CD4-positive, alpha-beta T cell (primary cell): ENCODE measurements at regions not wholly inside any gene's neighbourhood (a gene's known extent, or its start where the extent isn't known, plus 50 kb on each side); places are given as distances from the start of the nearest gene placed in this dataset.

Experiments
- ATAC-seq: fragments of 200-7000 bp; cut with Tn5 transposase; one replicate; pipeline ENCODE4 v1.10.0; 2022; ENCODE audit warnings: mild to moderate bottlenecking; ENCODE audit not compliant: poor library complexity
- CTCF ChIA-PET: fragments of 350-600 bp; sonication (Branson Sonifier 250); formaldehyde crosslinking; loops from one replicate; lab custom pipeline; 2021; ENCODE audit warnings: antibody characterized with exemption, inconsistent platforms; lab: Charles Lee
- POLR2A ChIA-PET: fragments of 350-600 bp; sonication (Branson Sonifier 250); formaldehyde crosslinking; loops from one replicate; lab custom pipeline; 2021; ENCODE audit warnings: antibody characterized with exemption, inconsistent platforms; lab: Charles Lee
- DNase-seq, 14 experiments: peaks; one replicate each; pipeline ENCODE4 v3.0.0-alpha.2; 2013 to 2020; ENCODE audit warnings: mixed read lengths in 2 of 14
- H3K27ac ChIP-seq, 2 donors: one replicate each; pipeline versions ENCODE4 v1.5.1 to v1.7.0; 2013; ENCODE audit warnings: low read length in 2 of 2, low read depth in 1 of 2, mild to moderate bottlenecking in 1 of 2
- H3K27me3 ChIP-seq, 2 experiments: 1 replicate in 1 of 2; 2 replicates in 1 of 2; pipeline versions ENCODE4 v1.6.1 to v1.7.0; 2013; ENCODE audit warnings: low read length in 2 of 2, control low read depth in 1 of 2, mild to moderate bottlenecking in 1 of 2, moderate library complexity in 1 of 2; ENCODE audit not compliant: insufficient read depth in 2 of 2, control insufficient read depth in 1 of 2
- H3K36me3 ChIP-seq: one replicate; pipeline ENCODE4 v1.6.1; 2013; ENCODE audit warnings: low read length, control low read depth; ENCODE audit not compliant: insufficient read depth
- H3K4me1 ChIP-seq: one replicate; pipeline ENCODE4 v1.6.1; 2013; ENCODE audit warnings: low read length, control low read depth; ENCODE audit not compliant: insufficient read depth
- H3K4me3 ChIP-seq: one replicate; pipeline ENCODE4 v1.5.1; 2013; ENCODE audit warnings: mild to moderate bottlenecking, low read length, moderate library complexity
- H3K9me3 ChIP-seq, 2 experiments: 1 replicate in 1 of 2; 2 replicates in 1 of 2; pipeline versions ENCODE4 v1.6.1 to v1.7.0; 2013; ENCODE audit warnings: low read length in 2 of 2, mild to moderate bottlenecking in 2 of 2, control low read depth in 1 of 2, moderate library complexity in 1 of 2; ENCODE audit not compliant: control insufficient read depth in 1 of 2, insufficient read depth in 1 of 2
- H3K27ac Mint-ChIP-seq: one replicate; pipeline ENCODE4 v1.8.0; 2020; ENCODE audit warnings: mixed read lengths
- H3K27me3 Mint-ChIP-seq: one replicate; pipeline ENCODE4 v1.8.0; 2021; ENCODE audit warnings: mixed read lengths
- H3K36me3 Mint-ChIP-seq: one replicate; pipeline ENCODE4 v1.8.0; 2021; ENCODE audit warnings: low read depth, mixed read lengths
- H3K4me1 Mint-ChIP-seq: one replicate; pipeline ENCODE4 v1.8.0; 2021; ENCODE audit warnings: low read depth, mixed read lengths
- H3K4me3 Mint-ChIP-seq: one replicate; pipeline ENCODE4 v1.8.0; 2020; ENCODE audit warnings: mild to moderate bottlenecking, mixed read lengths
- H3K9me3 Mint-ChIP-seq: one replicate; pipeline ENCODE4 v1.8.0; 2020; ENCODE audit warnings: mixed read lengths
- CTCF ChIP-seq: fragments of 200-600 bp; IDR thresholded peaks from one replicate; pipeline ENCODE4 v1.8.0; 2022; ENCODE audit warnings: antibody characterized with exemption, mild to moderate bottlenecking
- intact Hi-C, 2 experiments: fragments of 100-400 bp; cut with DNase I in 1 of 2; cut with micrococcal nuclease in 1 of 2; formaldehyde crosslinking; loops; one replicate each; pipeline versions ENCODE4 v1.15.1 to v1.9.0; 2023 to 2025; cut with DNase I, micrococcal nuclease

GRCh38 chr22:48968201-48968959 lies 859.3 kb downstream of the BRD1 start:
- H3K27me3 ChIP-seq, result peaks cover 0 to 16% of the 10 kb centered on the region in 2 experiments
- Mint-ChIP-seq H3K36me3 (no peaks in the 10 kb centered on the region), H3K27me3 (peaks cover 31% of the 10 kb centered on the region), H3K4me3 (no peak overlapping the region), H3K9me3 (no peaks in the 10 kb centered on the region), H3K27ac (no peak overlapping the region), H3K4me1 (no peaks in the 10 kb centered on the region)
- ATAC-seq (no peak), DNase-seq (peak in 4 of 14 experiments; percentile 8 to 40 (median 20))
- no peak overlapping the region for H3K4me3 ChIP-seq
- CTCF ChIA-PET, result no interaction called here
- H3K27ac ChIP-seq, result no peak overlapping the region
- POLR2A ChIA-PET, result no interaction called here
- H3K36me3 ChIP-seq, result no peaks in the 10 kb centered on the region
- no peak for TF ChIP-seq CTCF
- no peaks in the 10 kb centered on the region for H3K4me1 ChIP-seq
- intact Hi-C loops, result no loop called here
- no peaks in the 10 kb centered on the region for H3K9me3 ChIP-seq

GRCh38 chr22:48963405-48963804 lies 864.3 kb downstream of the BRD1 start:
- H3K9me3 ChIP-seq, result peaks cover 0 to 9% of the 10 kb centered on the region in 2 experiments
- intact Hi-C loops, result no loop called here
- H3K9me3 Mint-ChIP-seq, result no peaks in the 10 kb centered on the region
- no peaks in the 10 kb centered on the region for H3K36me3 ChIP-seq
- H3K4me1 ChIP-seq, result no peaks in the 10 kb centered on the region
- no peak overlapping the region for H3K4me3 Mint-ChIP-seq
- no peak for TF ChIP-seq CTCF
- no peaks in the 10 kb centered on the region for H3K36me3 Mint-ChIP-seq
- peaks cover 17 to 36% of the 10 kb centered on the region in 2 experiments for H3K27me3 ChIP-seq
- ChIA-PET POLR2A (no interaction called here), CTCF (no interaction called here)
- H3K4me1 Mint-ChIP-seq, result no peaks in the 10 kb centered on the region
- no peak overlapping the region for H3K4me3 ChIP-seq
- peaks cover 68% of the 10 kb centered on the region for H3K27me3 Mint-ChIP-seq
- no peak overlapping the region for H3K27ac Mint-ChIP-seq
- no peak overlapping the region for H3K27ac ChIP-seq
- ATAC-seq (no peak), DNase-seq (no peak)

- TF ChIP-seq CTCF, result no peak
- Mint-ChIP-seq H3K27me3 (peaks cover 61% of the 10 kb centered on the region), H3K36me3 (no peaks in the 10 kb centered on the region), H3K4me3 (no peak overlapping the region), H3K27ac (no peak overlapping the region), H3K4me1 (no peaks in the 10 kb centered on the region), H3K9me3 (no peaks in the 10 kb centered on the region)
- ATAC-seq, result no peak
- POLR2A ChIA-PET, result no interaction called here
- no peak overlapping the region for H3K4me3 ChIP-seq
- DNase-seq, result no peak
- no peak overlapping the region for H3K27ac ChIP-seq
- intact Hi-C loops, result no loop called here
- H3K9me3 ChIP-seq, result peaks cover 0 to 9% of the 10 kb centered on the region in 2 experiments
- CTCF ChIA-PET, result no interaction called here
- H3K36me3 ChIP-seq, result no peaks in the 10 kb centered on the region
- H3K4me1 ChIP-seq, result no peaks in the 10 kb centered on the region
- peaks cover 17 to 36% of the 10 kb centered on the region in 2 experiments for H3K27me3 ChIP-seq
These were observed 866.0 kb downstream of the BRD1 start for GRCh38 chr22:48961705-48962104.
